ENCODE measurements at regions not wholly inside any gene's neighbourhood (a gene's known extent, or its start where the extent isn't known, plus 50 kb on each side); places are given as distances from the start of the nearest gene placed in this dataset.

GRCh38 chr1:244283772-244284171 is 167.9 kb downstream of the ADSS2 start:
- no peaks in the 10 kb centered on the region for H3K9me3 ChIP-seq (ENCODE audit: low read depth, low read length)
- no peak for TF ChIP-seq CTCF (IDR thresholded peaks at IDR 0.05; ENCODE audit: extremely low read depth, low read depth, low read length)
- H3K4me2 ChIP-seq (ENCODE audit: insufficient read depth, low read length) = no peak overlapping the region
- DNase-seq (ENCODE audit: insufficient read length, low spot score, missing footprints) = no peak
- peaks cover 4% of the 10 kb centered on the region for H3K4me1 ChIP-seq (ENCODE audit: insufficient read depth, low read length)
- H4K20me1 ChIP-seq (ENCODE audit: insufficient read depth, low read length) = no peaks in the 10 kb centered on the region
- no peaks in the 10 kb centered on the region for H3K79me2 ChIP-seq (ENCODE audit: insufficient read depth, low read length)
- no peak overlapping the region for H3K4me3 ChIP-seq (ENCODE audit: insufficient read depth, low read length)
- H3K36me3 ChIP-seq (ENCODE audit: insufficient read depth, low read length) = no peaks in the 10 kb centered on the region
- H3K27ac ChIP-seq (ENCODE audit: low read depth, low read length) = no peak overlapping the region
- H2AFZ ChIP-seq (ENCODE audit: low read length) = no peak overlapping the region
- H3K27me3 ChIP-seq (ENCODE audit: insufficient read depth, low read length) = no peaks in the 10 kb centered on the region

- no peak for DNase-seq (ENCODE audit: insufficient read length, low spot score, missing footprints)
- Histone ChIP-seq H3K4me2 (ENCODE audit: insufficient read depth, low read length) (no peak overlapping the region), H3K4me3 (ENCODE audit: insufficient read depth, low read length) (no peak overlapping the region), H3K36me3 (ENCODE audit: insufficient read depth, low read length) (no peaks in the 10 kb centered on the region), H3K79me2 (ENCODE audit: insufficient read depth, low read length) (no peaks in the 10 kb centered on the region), H2AFZ (ENCODE audit: low read length) (no peak overlapping the region), H3K9me3 (ENCODE audit: low read depth, low read length) (no peaks in the 10 kb centered on the region), H3K27ac (ENCODE audit: low read depth, low read length) (no peak overlapping the region), H3K27me3 (ENCODE audit: insufficient read depth, low read length) (no peaks in the 10 kb centered on the region), H3K4me1 (ENCODE audit: insufficient read depth, low read length) (peaks cover 4% of the 10 kb centered on the region), H4K20me1 (ENCODE audit: insufficient read depth, low read length) (no peaks in the 10 kb centered on the region)
- no peak for TF ChIP-seq CTCF (IDR thresholded peaks at IDR 0.05; ENCODE audit: extremely low read depth, low read depth, low read length)
Observed at GRCh38 chr1:244284641-244285156, 167.0 kb downstream of the ADSS2 start.

GRCh38 chr1:244286341-244286740 is 165.4 kb downstream of the ADSS2 start:
- Histone ChIP-seq H2AFZ (ENCODE audit: low read length) (no peak overlapping the region), H3K36me3 (ENCODE audit: insufficient read depth, low read length) (no peaks in the 10 kb centered on the region), H3K27me3 (ENCODE audit: insufficient read depth, low read length) (no peaks in the 10 kb centered on the region), H3K27ac (ENCODE audit: low read depth, low read length) (no peak overlapping the region), H4K20me1 (ENCODE audit: insufficient read depth, low read length) (no peaks in the 10 kb centered on the region), H3K4me1 (ENCODE audit: insufficient read depth, low read length) (no peaks in the 10 kb centered on the region), H3K4me3 (ENCODE audit: insufficient read depth, low read length) (no peak overlapping the region), H3K79me2 (ENCODE audit: insufficient read depth, low read length) (no peaks in the 10 kb centered on the region), H3K9me3 (ENCODE audit: low read depth, low read length) (no peaks in the 10 kb centered on the region), H3K4me2 (ENCODE audit: insufficient read depth, low read length) (no peak overlapping the region)
- no peak for DNase-seq (ENCODE audit: insufficient read length, low spot score, missing footprints)
- TF ChIP-seq CTCF (IDR thresholded peaks at IDR 0.05; ENCODE audit: extremely low read depth, low read depth, low read length) = no peak

- Histone ChIP-seq H3K79me2 (ENCODE audit: insufficient read depth, low read length) (no peaks in the 10 kb centered on the region), H3K9me3 (ENCODE audit: low read depth, low read length) (no peaks in the 10 kb centered on the region), H3K27me3 (ENCODE audit: insufficient read depth, low read length) (no peaks in the 10 kb centered on the region), H3K27ac (ENCODE audit: low read depth, low read length) (no peak overlapping the region), H3K4me1 (ENCODE audit: insufficient read depth, low read length) (no peaks in the 10 kb centered on the region), H3K4me2 (ENCODE audit: insufficient read depth, low read length) (no peak overlapping the region), H3K4me3 (ENCODE audit: insufficient read depth, low read length) (no peak overlapping the region), H3K36me3 (ENCODE audit: insufficient read depth, low read length) (no peaks in the 10 kb centered on the region), H2AFZ (ENCODE audit: low read length) (no peak overlapping the region), H4K20me1 (ENCODE audit: insufficient read depth, low read length) (no peaks in the 10 kb centered on the region)
- no peak for TF ChIP-seq CTCF (IDR thresholded peaks at IDR 0.05; ENCODE audit: extremely low read depth, low read depth, low read length)
- no peak for DNase-seq (ENCODE audit: insufficient read length, low spot score, missing footprints)
Observed at GRCh38 chr1:244287726-244288125, 164.0 kb downstream of the ADSS2 start.

All from osteoblast (primary cell).